Stimulated activated naive CD8-positive, alpha-beta T cell treated with anti-CD3 and anti-CD28 coated beads, Interleukin-15, Interleukin-2, amounts not matched to agents 100 ng/mL and 50 ng/mL, for 24 hours (primary cell): ENCODE measurements at regions not wholly inside any gene's neighbourhood (a gene's known extent, or its start where the extent isn't known, plus 50 kb on each side); places are given as distances from the start of the nearest gene placed in this dataset.
"Not testable (repeated sequence)": the region's sequence is repeated elsewhere in the genome, so short reads cannot be mapped to it uniquely, and the experiment has no call there.

Source experiments
- H3K27ac Mint-ChIP-seq: one replicate; pipeline ENCODE4 v1.8.0; 2021; ENCODE audit warnings: mild to moderate bottlenecking, mixed read lengths
- H3K27me3 Mint-ChIP-seq: one replicate; pipeline ENCODE4 v1.8.0; 2021; ENCODE audit warnings: mixed read lengths
- H3K36me3 Mint-ChIP-seq: one replicate; pipeline ENCODE4 v1.8.0; 2021; ENCODE audit warnings: low read depth, mixed read lengths
- H3K4me1 Mint-ChIP-seq: one replicate; pipeline ENCODE4 v1.8.0; 2021; ENCODE audit warnings: low read depth, mixed read lengths
- H3K4me3 Mint-ChIP-seq: one replicate; pipeline ENCODE4 v1.8.0; 2021; ENCODE audit warnings: mild to moderate bottlenecking, mixed read lengths
- H3K9me3 Mint-ChIP-seq: one replicate; pipeline ENCODE4 v1.8.0; 2021; ENCODE audit warnings: mixed read lengths

- Mint-ChIP-seq H3K27ac (no peak overlapping the region), H3K4me3 (no peak overlapping the region), H3K36me3 (no peaks in the 10 kb centered on the region), H3K9me3 (peaks cover 6% of the 10 kb centered on the region), H3K27me3 (no peaks in the 10 kb centered on the region), H3K4me1 (no peaks in the 10 kb centered on the region)
Observed at GRCh38 chr6:81875782-81876293, 123.4 kb upstream of the TENT5A start.

GRCh38 chr6:81869749-81870508 lies 117.4 kb upstream of the TENT5A start:
- not testable (repeated sequence) for H3K4me3 Mint-ChIP-seq, H3K27ac Mint-ChIP-seq, H3K36me3 Mint-ChIP-seq, H3K27me3 Mint-ChIP-seq, H3K9me3 Mint-ChIP-seq, H3K4me1 Mint-ChIP-seq

- H3K4me1 Mint-ChIP-seq = no peaks in the 10 kb centered on the region
- no peaks in the 10 kb centered on the region for H3K27me3 Mint-ChIP-seq
- H3K4me3 Mint-ChIP-seq = no peak overlapping the region
- H3K27ac Mint-ChIP-seq = no peak overlapping the region
- peaks cover 2% of the 10 kb centered on the region for H3K9me3 Mint-ChIP-seq
- H3K36me3 Mint-ChIP-seq = no peaks in the 10 kb centered on the region
Observed at GRCh38 chr6:81865712-81866111, 113.2 kb upstream of the TENT5A start.

- H3K4me1 Mint-ChIP-seq = no peaks in the 10 kb centered on the region
- H3K36me3 Mint-ChIP-seq = no peaks in the 10 kb centered on the region
- H3K27me3 Mint-ChIP-seq = no peaks in the 10 kb centered on the region
- no peak overlapping the region for H3K27ac Mint-ChIP-seq
- no peak overlapping the region for H3K4me3 Mint-ChIP-seq
- H3K9me3 Mint-ChIP-seq = no peaks in the 10 kb centered on the region
Observed at GRCh38 chr6:81864124-81864523, 111.6 kb upstream of the TENT5A start.

- Mint-ChIP-seq H3K4me3 (no peak overlapping the region), H3K36me3 (no peaks in the 10 kb centered on the region), H3K27ac (no peak overlapping the region), H3K4me1 (no peaks in the 10 kb centered on the region), H3K9me3 (no peaks in the 10 kb centered on the region), H3K27me3 (no peaks in the 10 kb centered on the region)
Observed at GRCh38 chr6:81863123-81863522, 110.6 kb upstream of the TENT5A start.

GRCh38 chr6:81861281-81861680 lies 108.8 kb upstream of the TENT5A start:
- H3K4me1 Mint-ChIP-seq = no peaks in the 10 kb centered on the region
- H3K27ac Mint-ChIP-seq = no peak overlapping the region
- H3K27me3 Mint-ChIP-seq = no peaks in the 10 kb centered on the region
- H3K36me3 Mint-ChIP-seq = no peaks in the 10 kb centered on the region
- no peak overlapping the region for H3K4me3 Mint-ChIP-seq
- H3K9me3 Mint-ChIP-seq = no peaks in the 10 kb centered on the region

GRCh38 chr6:81859884-81860283 lies 107.4 kb upstream of the TENT5A start:
- Mint-ChIP-seq H3K36me3 (no peaks in the 10 kb centered on the region), H3K27me3 (no peaks in the 10 kb centered on the region), H3K4me1 (no peaks in the 10 kb centered on the region), H3K4me3 (no peak overlapping the region), H3K27ac (no peak overlapping the region), H3K9me3 (no peaks in the 10 kb centered on the region)

GRCh38 chr6:81857812-81858211 lies 105.3 kb upstream of the TENT5A start:
- no peaks in the 10 kb centered on the region for H3K9me3 Mint-ChIP-seq
- no peaks in the 10 kb centered on the region for H3K4me1 Mint-ChIP-seq
- no peaks in the 10 kb centered on the region for H3K36me3 Mint-ChIP-seq
- no peak overlapping the region for H3K4me3 Mint-ChIP-seq
- H3K27me3 Mint-ChIP-seq = no peaks in the 10 kb centered on the region
- H3K27ac Mint-ChIP-seq = no peak overlapping the region

- no peaks in the 10 kb centered on the region for H3K9me3 Mint-ChIP-seq
- no peaks in the 10 kb centered on the region for H3K4me1 Mint-ChIP-seq
- no peak overlapping the region for H3K27ac Mint-ChIP-seq
- H3K27me3 Mint-ChIP-seq = no peaks in the 10 kb centered on the region
- no peaks in the 10 kb centered on the region for H3K36me3 Mint-ChIP-seq
- no peak overlapping the region for H3K4me3 Mint-ChIP-seq
Observed at GRCh38 chr6:81856872-81857271, 104.4 kb upstream of the TENT5A start.

- Mint-ChIP-seq H3K36me3 (no peaks in the 10 kb centered on the region), H3K4me3 (no peak overlapping the region), H3K9me3 (no peaks in the 10 kb centered on the region), H3K27me3 (no peaks in the 10 kb centered on the region), H3K4me1 (no peaks in the 10 kb centered on the region), H3K27ac (no peak overlapping the region)
Observed at GRCh38 chr6:81854474-81854873, 102.0 kb upstream of the TENT5A start.

GRCh38 chr6:81853975-81854374 lies 101.5 kb upstream of the TENT5A start:
- Mint-ChIP-seq H3K27ac (no peak overlapping the region), H3K27me3 (no peaks in the 10 kb centered on the region), H3K4me1 (no peaks in the 10 kb centered on the region), H3K4me3 (no peak overlapping the region), H3K9me3 (no peaks in the 10 kb centered on the region), H3K36me3 (no peaks in the 10 kb centered on the region)

GRCh38 chr6:81849248-81849647 lies 96.8 kb upstream of the TENT5A start:
- H3K9me3 Mint-ChIP-seq = no peaks in the 10 kb centered on the region
- no peaks in the 10 kb centered on the region for H3K27me3 Mint-ChIP-seq
- H3K4me3 Mint-ChIP-seq = no peak overlapping the region
- H3K4me1 Mint-ChIP-seq = no peaks in the 10 kb centered on the region
- H3K27ac Mint-ChIP-seq = no peak overlapping the region
- H3K36me3 Mint-ChIP-seq = no peaks in the 10 kb centered on the region

- no peak overlapping the region for H3K27ac Mint-ChIP-seq
- H3K36me3 Mint-ChIP-seq = no peaks in the 10 kb centered on the region
- no peaks in the 10 kb centered on the region for H3K9me3 Mint-ChIP-seq
- no peaks in the 10 kb centered on the region for H3K27me3 Mint-ChIP-seq
- H3K4me1 Mint-ChIP-seq = no peaks in the 10 kb centered on the region
- H3K4me3 Mint-ChIP-seq = no peak overlapping the region
Observed at GRCh38 chr6:81847866-81848265, 95.4 kb upstream of the TENT5A start.

- no peaks in the 10 kb centered on the region for H3K9me3 Mint-ChIP-seq
- no peaks in the 10 kb centered on the region for H3K4me1 Mint-ChIP-seq
- no peak overlapping the region for H3K27ac Mint-ChIP-seq
- no peaks in the 10 kb centered on the region for H3K27me3 Mint-ChIP-seq
- H3K36me3 Mint-ChIP-seq = no peaks in the 10 kb centered on the region
- H3K4me3 Mint-ChIP-seq = no peak overlapping the region
Observed at GRCh38 chr6:81844686-81845085, 92.2 kb upstream of the TENT5A start.

GRCh38 chr6:81843302-81843701 lies 90.8 kb upstream of the TENT5A start:
- no peaks in the 10 kb centered on the region for H3K9me3 Mint-ChIP-seq
- no peaks in the 10 kb centered on the region for H3K36me3 Mint-ChIP-seq
- no peak overlapping the region for H3K4me3 Mint-ChIP-seq
- H3K4me1 Mint-ChIP-seq = no peaks in the 10 kb centered on the region
- H3K27me3 Mint-ChIP-seq = no peaks in the 10 kb centered on the region
- H3K27ac Mint-ChIP-seq = no peak overlapping the region

GRCh38 chr6:81842254-81842653 lies 89.8 kb upstream of the TENT5A start:
- H3K27ac Mint-ChIP-seq = no peak overlapping the region
- H3K9me3 Mint-ChIP-seq = no peaks in the 10 kb centered on the region
- H3K4me1 Mint-ChIP-seq = no peaks in the 10 kb centered on the region
- no peak overlapping the region for H3K4me3 Mint-ChIP-seq
- no peaks in the 10 kb centered on the region for H3K27me3 Mint-ChIP-seq
- no peaks in the 10 kb centered on the region for H3K36me3 Mint-ChIP-seq
